Liver (tissue), 8 donors: ENCODE measurements at regions not wholly inside any gene's neighbourhood (a gene's known extent, or its start where the extent isn't known, plus 50 kb on each side); places are given as distances from the start of the nearest gene placed in this dataset.

ENCODE experiments used
- DNase-seq: peaks from one replicate; pipeline ENCODE4 v3.0.0-alpha.2; 2017; ENCODE audit warnings: low spot score
- H3K27ac ChIP-seq, 2 donors: one replicate each; pipeline ENCODE4 v1.7.0; 2013; ENCODE audit warnings: inconsistent platforms in 2 of 2, low read length in 2 of 2, control low read depth in 1 of 2, low read depth in 1 of 2, mild to moderate bottlenecking in 1 of 2
- H3K27me3 ChIP-seq, 4 donors: one replicate each; pipeline versions ENCODE4 v1.6.1 to v1.7.0; 2013; ENCODE audit warnings: low read length in 3 of 4, inconsistent platforms in 1 of 4, mild to moderate bottlenecking in 1 of 4, moderate library complexity in 1 of 4; ENCODE audit not compliant: control insufficient read depth in 4 of 4, insufficient read depth in 4 of 4
- H3K36me3 ChIP-seq, 4 donors: one replicate each; pipeline versions ENCODE4 v1.6.1 to v1.7.0; 2013; ENCODE audit warnings: low read length in 3 of 4, mild to moderate bottlenecking in 3 of 4, low read depth in 1 of 4, moderate library complexity in 1 of 4; ENCODE audit not compliant: control insufficient read depth in 4 of 4, insufficient read depth in 3 of 4
- H3K4me1 ChIP-seq, 4 donors: one replicate each; pipeline versions ENCODE4 v1.6.1 to v1.7.0; 2013; ENCODE audit warnings: low read length in 3 of 4, mild to moderate bottlenecking in 3 of 4, moderate library complexity in 1 of 4; ENCODE audit not compliant: control insufficient read depth in 4 of 4, insufficient read depth in 4 of 4
- H3K4me3 ChIP-seq, 3 donors: one replicate each; pipeline versions ENCODE4 v1.6.1 to v1.7.0; 2013; ENCODE audit warnings: low read length in 3 of 3, control low read depth in 1 of 3, low read depth in 1 of 3, mild to moderate bottlenecking in 1 of 3
- H3K9ac ChIP-seq, 2 donors: one replicate each; pipeline ENCODE4 v1.7.0; 2013; ENCODE audit warnings: low read length in 2 of 2, mild to moderate bottlenecking in 2 of 2, moderate library complexity in 2 of 2, control low read depth in 1 of 2, low read depth in 1 of 2
- H3K9me3 ChIP-seq, 4 donors: one replicate each; pipeline versions ENCODE4 v1.6.1 to v1.7.0; 2013; ENCODE audit warnings: low read length in 3 of 4; ENCODE audit not compliant: control insufficient read depth in 4 of 4
- EGR1 ChIP-seq, 2 donors: IDR thresholded peaks; 2 replicates each; pipeline ENCODE4 v1.6.1; 2016 to 2018; ENCODE audit warnings: antibody characterized with exemption in 2 of 2, low read depth in 2 of 2
- FOXA1 ChIP-seq: IDR thresholded peaks from 2 replicates; pipeline ENCODE4 v1.6.1; 2016; ENCODE audit warnings: antibody characterized with exemption
- FOXA2 ChIP-seq: IDR thresholded peaks from 2 replicates; pipeline ENCODE4 v1.6.1; 2016; ENCODE audit warnings: antibody characterized with exemption
- GABPA ChIP-seq, 2 donors: IDR thresholded peaks in 1 of 2; conservative IDR thresholded peaks in 1 of 2; 2 replicates each; pipeline ENCODE4 v1.6.1; 2016; ENCODE audit warnings: antibody characterized with exemption in 2 of 2, mild to moderate bottlenecking in 1 of 2, moderate library complexity in 1 of 2
- HNF4A ChIP-seq, 2 donors: conservative IDR thresholded peaks; 2 replicates each; pipeline ENCODE4 v1.6.1; 2016; ENCODE audit warnings: antibody characterized with exemption in 2 of 2, mild to moderate bottlenecking in 2 of 2
- HNF4G ChIP-seq: IDR thresholded peaks from 2 replicates; pipeline ENCODE4 v1.6.1; 2016; ENCODE audit warnings: antibody characterized with exemption
- JUND ChIP-seq, 2 donors: IDR thresholded peaks; 2 replicates each; pipeline ENCODE4 v1.6.1; 2016; ENCODE audit warnings: antibody characterized with exemption in 2 of 2
- NR2F2 ChIP-seq: IDR thresholded peaks from 2 replicates; pipeline ENCODE4 v1.6.1; 2016; ENCODE audit warnings: antibody characterized with exemption
- RAD21 ChIP-seq, 2 donors: IDR thresholded peaks; 2 replicates each; pipeline ENCODE4 v1.6.1; 2016; ENCODE audit warnings: antibody characterized with exemption in 2 of 2, mild to moderate bottlenecking in 2 of 2
- RXRA ChIP-seq, 2 donors: IDR thresholded peaks; 2 replicates each; pipeline ENCODE4 v1.6.1; 2017 to 2018; ENCODE audit warnings: antibody characterized with exemption in 2 of 2, mild to moderate bottlenecking in 1 of 2
- SP1 ChIP-seq: IDR thresholded peaks from 2 replicates; pipeline ENCODE4 v1.6.1; 2018; ENCODE audit warnings: antibody characterized with exemption, mild to moderate bottlenecking
- TAF1 ChIP-seq: conservative IDR thresholded peaks from 2 replicates; pipeline ENCODE4 v1.6.1; 2016; ENCODE audit warnings: antibody characterized with exemption, mild to moderate bottlenecking
- YY1 ChIP-seq: IDR thresholded peaks from 2 replicates; pipeline ENCODE4 v1.6.1; 2016; ENCODE audit warnings: antibody characterized with exemption, mild to moderate bottlenecking
- WGBS: extraction: QIAGEN DNeasy Blood & Tissue Kit; methylation state at CpG from one replicate; pipeline ENCODE4 v1.1.7; 2013; 5-methylcytosine and 5-hydroxymethylcytosine counted together
- TF ChIP-seq, protein P1 (sequence below): IDR thresholded peaks from 2 replicates; pipeline ENCODE4 v1.6.1; 2016; ENCODE audit warnings: antibody characterized with exemption
- TF ChIP-seq, protein P2 (sequence below): IDR thresholded peaks from 2 replicates; pipeline ENCODE4 v1.6.1; 2016; ENCODE audit warnings: antibody characterized with exemption
- TF ChIP-seq, protein P3 (sequence below): IDR thresholded peaks from 2 replicates; pipeline ENCODE4 v1.6.1; 2016; ENCODE audit warnings: antibody characterized with exemption
- TF ChIP-seq, protein P4 (sequence below): IDR thresholded peaks from 2 replicates; pipeline ENCODE4 v1.6.1; 2016; ENCODE audit warnings: antibody characterized with exemption, mild to moderate bottlenecking
- TF ChIP-seq, protein P5 (sequence below): fragments of 150-350 bp; IDR thresholded peaks from 2 replicates; pipeline ENCODE4 v1.5.1; 2017; ENCODE audit warnings: improper control_type of control experiment, low read depth, low read length; ENCODE audit not compliant: missing input control
- donor health status: healthy.
- donor health status: healthy.
- donor health status: healthy.
- donor health status: healthy.
- donor health status: healthy.

DNA sequence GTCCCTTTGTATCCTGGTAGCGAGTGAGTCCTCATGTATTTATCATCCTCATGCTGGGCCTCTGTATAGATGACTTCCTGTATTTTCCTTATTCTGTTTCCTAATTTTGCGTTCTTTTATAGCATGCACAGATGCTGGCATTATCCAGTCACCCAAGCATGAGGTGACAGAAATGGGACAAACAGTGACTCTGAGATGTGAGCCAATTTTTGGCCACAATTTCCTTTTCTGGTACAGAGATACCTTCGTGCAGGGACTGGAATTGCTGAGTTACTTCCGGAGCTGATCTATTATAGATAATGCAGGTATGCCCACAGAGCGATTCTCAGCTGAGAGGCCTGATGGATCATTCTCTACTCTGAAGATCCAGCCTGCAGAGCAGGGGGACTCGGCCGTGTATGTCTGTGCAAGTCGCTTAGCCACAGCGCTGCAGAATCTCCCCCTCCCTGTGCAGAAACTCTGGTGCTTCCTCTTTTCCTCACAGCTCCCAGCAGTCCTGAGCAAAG, 183.1 kb upstream of the PRSS58 start:
- Histone ChIP-seq H3K9ac (no peak overlapping the region), H3K36me3 (no peaks in the 10 kb centered on the region), H3K4me1 (no peaks in the 10 kb centered on the region), H3K27me3 (peaks cover 0 to 3% (median 0%) of the 10 kb centered on the region in 4 donors), H3K4me3 (no peak overlapping the region), H3K27ac (no peak overlapping the region), H3K9me3 (no peaks in the 10 kb centered on the region)
- 54% methylated on average over 9 of the region's 9 CpGs for WGBS
- TF ChIP-seq YY1 (no peak), HNF4A (conservative IDR thresholded peaks at IDR 0.05) (no peak), RXRA (IDR thresholded peaks at IDR 0.05) (no peak), FOXA1 (no peak), EGR1 (IDR thresholded peaks at IDR 0.05; ENCODE audit: low read depth in 2 of 2) (no peak), TAF1 (no peak), SP1 (no peak), JUND (IDR thresholded peaks at IDR 0.05) (no peak), NR2F2 (no peak)
- TF ChIP-seq, protein P1, sequence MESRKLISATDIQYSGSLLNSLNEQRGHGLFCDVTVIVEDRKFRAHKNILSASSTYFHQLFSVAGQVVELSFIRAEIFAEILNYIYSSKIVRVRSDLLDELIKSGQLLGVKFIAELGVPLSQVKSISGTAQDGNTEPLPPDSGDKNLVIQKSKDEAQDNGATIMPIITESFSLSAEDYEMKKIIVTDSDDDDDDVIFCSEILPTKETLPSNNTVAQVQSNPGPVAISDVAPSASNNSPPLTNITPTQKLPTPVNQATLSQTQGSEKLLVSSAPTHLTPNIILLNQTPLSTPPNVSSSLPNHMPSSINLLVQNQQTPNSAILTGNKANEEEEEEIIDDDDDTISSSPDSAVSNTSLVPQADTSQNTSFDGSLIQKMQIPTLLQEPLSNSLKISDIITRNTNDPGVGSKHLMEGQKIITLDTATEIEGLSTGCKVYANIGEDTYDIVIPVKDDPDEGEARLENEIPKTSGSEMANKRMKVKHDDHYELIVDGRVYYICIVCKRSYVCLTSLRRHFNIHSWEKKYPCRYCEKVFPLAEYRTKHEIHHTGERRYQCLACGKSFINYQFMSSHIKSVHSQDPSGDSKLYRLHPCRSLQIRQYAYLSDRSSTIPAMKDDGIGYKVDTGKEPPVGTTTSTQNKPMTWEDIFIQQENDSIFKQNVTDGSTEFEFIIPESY = no peak
- no peak for DNase-seq

DNA sequence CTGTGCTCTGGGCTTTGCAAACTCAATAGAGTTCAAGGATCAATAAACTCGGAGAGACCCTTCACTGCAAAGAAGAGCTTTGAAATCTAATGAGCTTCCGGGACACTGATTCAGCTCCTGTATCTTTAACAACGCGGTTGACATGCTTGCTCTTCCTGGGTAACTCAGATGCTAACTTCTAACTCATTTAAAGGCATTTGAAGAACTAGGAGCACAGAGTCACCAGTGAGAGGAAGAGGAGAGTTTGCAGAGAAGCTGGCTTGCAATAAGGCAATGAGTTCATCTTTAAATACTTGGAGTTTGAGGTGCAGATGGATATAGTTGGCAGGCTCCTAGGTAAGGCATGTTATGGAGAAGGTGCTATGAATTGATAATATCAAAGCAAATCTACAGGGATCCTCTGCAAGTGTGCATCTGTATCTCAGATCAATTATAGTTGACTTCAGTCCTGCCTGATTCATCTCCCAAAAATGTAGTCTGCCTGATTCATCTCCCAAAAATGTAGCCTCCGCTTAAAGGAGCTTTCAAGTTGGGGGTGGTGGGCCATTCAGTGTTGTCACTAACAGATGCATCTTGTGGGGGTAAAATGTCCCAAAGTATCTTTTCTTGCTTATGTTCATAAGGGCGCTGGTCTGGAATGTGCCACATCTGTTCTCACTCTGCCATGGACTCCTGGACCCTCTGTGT, 182.5 kb upstream of the PRSS58 start:
- peaks cover 0 to 3% (median 0%) of the 10 kb centered on the region in 4 donors for H3K27me3 ChIP-seq
- no peaks in the 10 kb centered on the region for H3K36me3 ChIP-seq
- DNase-seq = no peak
- TF ChIP-seq RAD21 (IDR thresholded peaks at IDR 0.05) (no peak), RXRA (IDR thresholded peaks at IDR 0.05) (no peak), TAF1 (no peak), FOXA2 (no peak), YY1 (no peak), SP1 (no peak), EGR1 (IDR thresholded peaks at IDR 0.05; ENCODE audit: low read depth in 2 of 2) (no peak), HNF4A (conservative IDR thresholded peaks at IDR 0.05) (no peak), GABPA (IDR thresholded peaks at IDR 0.05 in 1 of 2, conservative IDR thresholded peaks at IDR 0.05 in 1 of 2) (no peak), NR2F2 (no peak), HNF4G (no peak), JUND (IDR thresholded peaks at IDR 0.05) (no peak), FOXA1 (no peak)
- TF ChIP-seq, protein P2, sequence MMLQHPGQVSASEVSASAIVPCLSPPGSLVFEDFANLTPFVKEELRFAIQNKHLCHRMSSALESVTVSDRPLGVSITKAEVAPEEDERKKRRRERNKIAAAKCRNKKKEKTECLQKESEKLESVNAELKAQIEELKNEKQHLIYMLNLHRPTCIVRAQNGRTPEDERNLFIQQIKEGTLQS = no peak
- TF ChIP-seq, protein P3, sequence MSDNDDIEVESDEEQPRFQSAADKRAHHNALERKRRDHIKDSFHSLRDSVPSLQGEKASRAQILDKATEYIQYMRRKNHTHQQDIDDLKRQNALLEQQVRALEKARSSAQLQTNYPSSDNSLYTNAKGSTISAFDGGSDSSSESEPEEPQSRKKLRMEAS = no peak
- TF ChIP-seq, protein P4, sequence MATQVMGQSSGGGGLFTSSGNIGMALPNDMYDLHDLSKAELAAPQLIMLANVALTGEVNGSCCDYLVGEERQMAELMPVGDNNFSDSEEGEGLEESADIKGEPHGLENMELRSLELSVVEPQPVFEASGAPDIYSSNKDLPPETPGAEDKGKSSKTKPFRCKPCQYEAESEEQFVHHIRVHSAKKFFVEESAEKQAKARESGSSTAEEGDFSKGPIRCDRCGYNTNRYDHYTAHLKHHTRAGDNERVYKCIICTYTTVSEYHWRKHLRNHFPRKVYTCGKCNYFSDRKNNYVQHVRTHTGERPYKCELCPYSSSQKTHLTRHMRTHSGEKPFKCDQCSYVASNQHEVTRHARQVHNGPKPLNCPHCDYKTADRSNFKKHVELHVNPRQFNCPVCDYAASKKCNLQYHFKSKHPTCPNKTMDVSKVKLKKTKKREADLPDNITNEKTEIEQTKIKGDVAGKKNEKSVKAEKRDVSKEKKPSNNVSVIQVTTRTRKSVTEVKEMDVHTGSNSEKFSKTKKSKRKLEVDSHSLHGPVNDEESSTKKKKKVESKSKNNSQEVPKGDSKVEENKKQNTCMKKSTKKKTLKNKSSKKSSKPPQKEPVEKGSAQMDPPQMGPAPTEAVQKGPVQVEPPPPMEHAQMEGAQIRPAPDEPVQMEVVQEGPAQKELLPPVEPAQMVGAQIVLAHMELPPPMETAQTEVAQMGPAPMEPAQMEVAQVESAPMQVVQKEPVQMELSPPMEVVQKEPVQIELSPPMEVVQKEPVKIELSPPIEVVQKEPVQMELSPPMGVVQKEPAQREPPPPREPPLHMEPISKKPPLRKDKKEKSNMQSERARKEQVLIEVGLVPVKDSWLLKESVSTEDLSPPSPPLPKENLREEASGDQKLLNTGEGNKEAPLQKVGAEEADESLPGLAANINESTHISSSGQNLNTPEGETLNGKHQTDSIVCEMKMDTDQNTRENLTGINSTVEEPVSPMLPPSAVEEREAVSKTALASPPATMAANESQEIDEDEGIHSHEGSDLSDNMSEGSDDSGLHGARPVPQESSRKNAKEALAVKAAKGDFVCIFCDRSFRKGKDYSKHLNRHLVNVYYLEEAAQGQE = no peak
- TF ChIP-seq, protein P1 = no peak
- TF ChIP-seq, protein P5, sequence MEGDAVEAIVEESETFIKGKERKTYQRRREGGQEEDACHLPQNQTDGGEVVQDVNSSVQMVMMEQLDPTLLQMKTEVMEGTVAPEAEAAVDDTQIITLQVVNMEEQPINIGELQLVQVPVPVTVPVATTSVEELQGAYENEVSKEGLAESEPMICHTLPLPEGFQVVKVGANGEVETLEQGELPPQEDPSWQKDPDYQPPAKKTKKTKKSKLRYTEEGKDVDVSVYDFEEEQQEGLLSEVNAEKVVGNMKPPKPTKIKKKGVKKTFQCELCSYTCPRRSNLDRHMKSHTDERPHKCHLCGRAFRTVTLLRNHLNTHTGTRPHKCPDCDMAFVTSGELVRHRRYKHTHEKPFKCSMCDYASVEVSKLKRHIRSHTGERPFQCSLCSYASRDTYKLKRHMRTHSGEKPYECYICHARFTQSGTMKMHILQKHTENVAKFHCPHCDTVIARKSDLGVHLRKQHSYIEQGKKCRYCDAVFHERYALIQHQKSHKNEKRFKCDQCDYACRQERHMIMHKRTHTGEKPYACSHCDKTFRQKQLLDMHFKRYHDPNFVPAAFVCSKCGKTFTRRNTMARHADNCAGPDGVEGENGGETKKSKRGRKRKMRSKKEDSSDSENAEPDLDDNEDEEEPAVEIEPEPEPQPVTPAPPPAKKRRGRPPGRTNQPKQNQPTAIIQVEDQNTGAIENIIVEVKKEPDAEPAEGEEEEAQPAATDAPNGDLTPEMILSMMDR = no peak
- H3K27ac ChIP-seq = no peak overlapping the region
- H3K9me3 ChIP-seq = no peaks in the 10 kb centered on the region
- WGBS = 75% methylated on average over 6 of the region's 6 CpGs
- H3K4me3 ChIP-seq = no peak overlapping the region
- no peak overlapping the region for H3K9ac ChIP-seq
- H3K4me1 ChIP-seq = no peaks in the 10 kb centered on the region
